PC-9 (cell line): ENCODE measurements at regions not wholly inside any gene's neighbourhood (a gene's known extent, or its start where the extent isn't known, plus 50 kb on each side); places are given as distances from the start of the nearest gene placed in this dataset.
A peak's percentile ranks its signal among the peaks of the same experiment; 100 is the strongest.

Experiments
- BruUV-seq: library from RNA; stranded (reverse); fragments of 400-500 nt; replicated peaks from 2 replicates; lab custom pipeline; 2021; lab: Mats Ljungman, UMichigan
- CTCF ChIA-PET: fragments of 300-600 bp; sonication (Branson Sonifier 250); formaldehyde crosslinking; loops from one replicate; lab custom pipeline; 2022; ENCODE audit warnings: antibody characterized with exemption; lab: Charles Lee
- POLR2A ChIA-PET: fragments of 300-600 bp; sonication (Branson Sonifier 250); formaldehyde crosslinking; loops from one replicate; lab custom pipeline; 2022; ENCODE audit warnings: antibody characterized with exemption; ENCODE audit not compliant: unreplicated experiment; lab: Charles Lee
- DNase-seq, 2 experiments: peaks; one replicate each; pipeline versions ENCODE4 v3.0.0 to v3.0.0-alpha.2; 2015 to 2022; ENCODE audit warnings: mixed read lengths in 1 of 2
- H2AFZ ChIP-seq: fragments of 200-600 bp; sonication (generic); 2 replicates; pipeline ENCODE4 v1.8.1; 2017; ENCODE audit warnings: antibody characterized with exemption
- H3F3A ChIP-seq: fragments of 200-600 bp; sonication (generic); 2 replicates; pipeline ENCODE4 v1.8.1; 2017; ENCODE audit warnings: antibody characterized with exemption, mild to moderate bottlenecking, low read depth; ENCODE audit not compliant: insufficient read depth
- H3K27ac ChIP-seq: fragments of 200-600 bp; sonication (generic); 2 replicates; pipeline ENCODE4 v1.6.1; 2016; ENCODE audit warnings: mixed run types
- H3K27me3 ChIP-seq: fragments of 200-600 bp; sonication (generic); 2 replicates; pipeline ENCODE4 v1.6.1; 2016; ENCODE audit warnings: low read depth, mixed run types; ENCODE audit not compliant: insufficient read depth
- H3K36me3 ChIP-seq: fragments of 200-600 bp; sonication (generic); 2 replicates; pipeline ENCODE4 v1.6.1; 2016; ENCODE audit warnings: low read depth, mixed run types
- H3K4me1 ChIP-seq: fragments of 200-600 bp; sonication (generic); replicated peaks from 2 replicates; pipeline ENCODE4 v1.6.1; 2016; ENCODE audit warnings: mixed run types; ENCODE audit not compliant: insufficient read depth
- H3K4me2 ChIP-seq: fragments of 200-600 bp; sonication (generic); 2 replicates; pipeline ENCODE4 v1.6.1; 2017; ENCODE audit warnings: mixed run types
- H3K4me3 ChIP-seq: fragments of 200-600 bp; sonication (generic); 2 replicates; pipeline ENCODE4 v1.6.1; 2016; ENCODE audit warnings: mixed run types
- H3K79me2 ChIP-seq: fragments of 200-600 bp; sonication (generic); 2 replicates; pipeline ENCODE4 v1.6.1; 2017; ENCODE audit warnings: low read depth, mixed run types
- H3K9me2 ChIP-seq: fragments of 200-600 bp; sonication (generic); 2 replicates; pipeline ENCODE4 v1.8.1; 2017; ENCODE audit warnings: mild to moderate bottlenecking; ENCODE audit not compliant: insufficient read depth
- H3K9me3 ChIP-seq: fragments of 200-600 bp; sonication (generic); 2 replicates; pipeline ENCODE4 v1.8.1; 2016; ENCODE audit warnings: low read depth; ENCODE audit not compliant: insufficient read depth
- H4K20me1 ChIP-seq: fragments of 200-600 bp; sonication (generic); 2 replicates; pipeline ENCODE4 v1.8.1; 2017; ENCODE audit not compliant: insufficient read depth
- CTCF ChIP-seq: fragments of 200-600 bp; sonication (generic); conservative IDR thresholded peaks from 2 replicates; pipeline ENCODE4 v1.6.1; 2017; ENCODE audit warnings: mixed run types, antibody characterized with exemption, mild to moderate bottlenecking, moderate library complexity
- EZH2 ChIP-seq: fragments of 200-600 bp; sonication (generic); IDR thresholded peaks from 2 replicates; pipeline ENCODE4 v1.8.0; 2017; ENCODE audit warnings: antibody characterized with exemption, low read depth
- intact Hi-C: fragments of 100-400 bp; cut with micrococcal nuclease; formaldehyde crosslinking; loops from one replicate; pipeline ENCODE4 v1.10.0; 2022; ENCODE audit not compliant: unreplicated experiment

GRCh38 chr2:20560891-20561636 is 89.8 kb downstream of the HS1BP3 start:
- intact Hi-C loops, result no loop called here
- TF ChIP-seq EZH2 (no peak), CTCF (no peak)

GRCh38 chr2:20561637-20562454 is 89.1 kb downstream of the HS1BP3 start:
- CTCF ChIA-PET, result no interaction called here
- BruUV-seq, result no TSS peak
- no peaks in the 10 kb centered on the region for H4K20me1 ChIP-seq
- no peaks in the 10 kb centered on the region for H3F3A ChIP-seq
- H3K9me2 ChIP-seq, result no peaks in the 10 kb centered on the region
- no peak overlapping the region for H2AFZ ChIP-seq
- no peak for TF ChIP-seq CTCF
- TF ChIP-seq EZH2, result no peak
- intact Hi-C loops, result no loop called here
- H3K4me1 ChIP-seq, result peaks cover 6% of the 10 kb centered on the region
- no peaks in the 10 kb centered on the region for H3K27me3 ChIP-seq
- peak in 1 of 2 experiments; percentile 44 for DNase-seq
- no peaks in the 10 kb centered on the region for H3K36me3 ChIP-seq
- H3K4me2 ChIP-seq, result no peak overlapping the region
- POLR2A ChIA-PET, result interaction anchor here (0.7 kb wide), 1 partner anchor 35 kb away, joined by 3 read pairs; no protein-coding TSS in a partner anchor
- H3K27ac ChIP-seq, result no peak overlapping the region
- H3K9me3 ChIP-seq, result no peaks in the 10 kb centered on the region
- H3K4me3 ChIP-seq, result no peak overlapping the region
- no peaks in the 10 kb centered on the region for H3K79me2 ChIP-seq

More at GRCh38 chr2:20560891-20561636, 89.8 kb downstream of the HS1BP3 start:
- H4K20me1 ChIP-seq, result no peaks in the 10 kb centered on the region
- H3K9me3 ChIP-seq, result no peaks in the 10 kb centered on the region
- no peaks in the 10 kb centered on the region for H3K79me2 ChIP-seq
- no peak overlapping the region for H2AFZ ChIP-seq
- H3K27ac ChIP-seq, result no peak overlapping the region
- H3K4me1 ChIP-seq, result peaks cover 6% of the 10 kb centered on the region
- H3K36me3 ChIP-seq, result no peaks in the 10 kb centered on the region
- no peaks in the 10 kb centered on the region for H3F3A ChIP-seq
- no peaks in the 10 kb centered on the region for H3K9me2 ChIP-seq
- H3K4me3 ChIP-seq, result no peak overlapping the region
- ChIA-PET POLR2A (no interaction called here), CTCF (no interaction called here)
- DNase-seq, result no peak
- BruUV-seq, result no TSS peak
- H3K27me3 ChIP-seq, result no peaks in the 10 kb centered on the region
- no peak overlapping the region for H3K4me2 ChIP-seq

- H3K4me1 ChIP-seq, result peaks cover 6% of the 10 kb centered on the region
- H3K79me2 ChIP-seq, result no peaks in the 10 kb centered on the region
- no peaks in the 10 kb centered on the region for H3K9me2 ChIP-seq
- POLR2A ChIA-PET, result interaction anchor here (0.7 kb wide), 1 partner anchor 34 kb away, joined by 3 read pairs; no protein-coding TSS in a partner anchor
- BruUV-seq, result no TSS peak
- no peak overlapping the region for H3K27ac ChIP-seq
- no peak overlapping the region for H3K4me2 ChIP-seq
- no peak for DNase-seq
- intact Hi-C loops, result no loop called here
- H3K9me3 ChIP-seq, result no peaks in the 10 kb centered on the region
- no peaks in the 10 kb centered on the region for H3F3A ChIP-seq
- H4K20me1 ChIP-seq, result no peaks in the 10 kb centered on the region
- H3K36me3 ChIP-seq, result no peaks in the 10 kb centered on the region
- no peaks in the 10 kb centered on the region for H3K27me3 ChIP-seq
- no peak overlapping the region for H2AFZ ChIP-seq
- H3K4me3 ChIP-seq, result no peak overlapping the region
- TF ChIP-seq CTCF, result no peak
- TF ChIP-seq EZH2, result no peak
- CTCF ChIA-PET, result no interaction called here
Measured at GRCh38 chr2:20562540-20563225, 88.2 kb downstream of the HS1BP3 start.
